ENCODE measurements at regions not wholly inside any gene's neighbourhood (a gene's known extent, or its start where the extent isn't known, plus 50 kb on each side); places are given as distances from the start of the nearest gene placed in this dataset.

- H3K27me3 ChIP-seq (ENCODE audit: control insufficient read depth in 1 of 2, insufficient read depth in 2 of 2, low read length in 2 of 2): no peaks in the 10 kb centered on the region
- Mint-ChIP-seq H3K9me3 (no peaks in the 10 kb centered on the region), H3K27ac (no peak overlapping the region), H3K4me3 (no peak overlapping the region), H3K36me3 (ENCODE audit: low read depth) (no peaks in the 10 kb centered on the region), H3K4me1 (ENCODE audit: low read depth) (no peaks in the 10 kb centered on the region), H3K27me3 (no peaks in the 10 kb centered on the region)
- H3K36me3 ChIP-seq (ENCODE audit: insufficient read depth, low read length): no peaks in the 10 kb centered on the region
- DNase-seq (no peak), ATAC-seq (ENCODE audit: poor library complexity) (no peak)
- ChIA-PET CTCF (no interaction called here), POLR2A (no interaction called here)
- TF ChIP-seq, protein P1, sequence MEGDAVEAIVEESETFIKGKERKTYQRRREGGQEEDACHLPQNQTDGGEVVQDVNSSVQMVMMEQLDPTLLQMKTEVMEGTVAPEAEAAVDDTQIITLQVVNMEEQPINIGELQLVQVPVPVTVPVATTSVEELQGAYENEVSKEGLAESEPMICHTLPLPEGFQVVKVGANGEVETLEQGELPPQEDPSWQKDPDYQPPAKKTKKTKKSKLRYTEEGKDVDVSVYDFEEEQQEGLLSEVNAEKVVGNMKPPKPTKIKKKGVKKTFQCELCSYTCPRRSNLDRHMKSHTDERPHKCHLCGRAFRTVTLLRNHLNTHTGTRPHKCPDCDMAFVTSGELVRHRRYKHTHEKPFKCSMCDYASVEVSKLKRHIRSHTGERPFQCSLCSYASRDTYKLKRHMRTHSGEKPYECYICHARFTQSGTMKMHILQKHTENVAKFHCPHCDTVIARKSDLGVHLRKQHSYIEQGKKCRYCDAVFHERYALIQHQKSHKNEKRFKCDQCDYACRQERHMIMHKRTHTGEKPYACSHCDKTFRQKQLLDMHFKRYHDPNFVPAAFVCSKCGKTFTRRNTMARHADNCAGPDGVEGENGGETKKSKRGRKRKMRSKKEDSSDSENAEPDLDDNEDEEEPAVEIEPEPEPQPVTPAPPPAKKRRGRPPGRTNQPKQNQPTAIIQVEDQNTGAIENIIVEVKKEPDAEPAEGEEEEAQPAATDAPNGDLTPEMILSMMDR (IDR thresholded peaks at IDR 0.05): no peak
- no peak overlapping the region for H3K4me3 ChIP-seq (ENCODE audit: low read length)
- no peaks in the 10 kb centered on the region for H3K4me1 ChIP-seq (ENCODE audit: insufficient read depth, low read length)
- no peak overlapping the region for H3K27ac ChIP-seq (ENCODE audit: low read depth in 1 of 2, low read length in 2 of 2)
- no peaks in the 10 kb centered on the region for H3K9me3 ChIP-seq (ENCODE audit: control insufficient read depth in 1 of 2, insufficient read depth in 1 of 2, low read length in 2 of 2)
- intact Hi-C loops (cut with DNase I, micrococcal nuclease): no loop called here
These were observed 60.7 kb upstream of the NXF3 start for GRCh38 chrX:103153661-103154060.

DNA sequence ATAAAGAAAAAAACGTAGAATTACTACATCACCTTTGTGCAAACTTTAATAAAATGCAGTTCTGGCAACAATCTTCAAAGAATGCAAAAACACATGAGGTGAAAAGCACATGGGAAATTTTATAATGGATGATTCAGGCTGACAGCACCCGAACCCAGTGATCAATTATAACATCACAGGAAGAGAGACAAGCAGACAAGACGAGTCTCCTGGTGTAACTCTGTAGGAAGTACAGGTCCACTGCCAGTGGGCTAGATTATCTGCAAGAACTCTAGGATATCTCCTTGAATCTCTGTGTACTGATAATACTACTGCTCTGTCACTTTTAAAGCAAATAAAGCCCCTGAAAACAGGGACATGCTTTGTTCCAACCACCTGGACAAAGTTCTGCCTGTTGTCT lies 58.9 kb upstream of the NXF3 start:
- Mint-ChIP-seq H3K27ac (no peak overlapping the region), H3K27me3 (no peaks in the 10 kb centered on the region), H3K9me3 (no peaks in the 10 kb centered on the region), H3K4me3 (no peak overlapping the region), H3K36me3 (ENCODE audit: low read depth) (no peaks in the 10 kb centered on the region), H3K4me1 (ENCODE audit: low read depth) (no peaks in the 10 kb centered on the region)
- H3K27me3 ChIP-seq (ENCODE audit: control insufficient read depth in 1 of 2, insufficient read depth in 2 of 2, low read length in 2 of 2): no peaks in the 10 kb centered on the region
- no peak overlapping the region for H3K27ac ChIP-seq (ENCODE audit: low read depth in 1 of 2, low read length in 2 of 2)
- no peaks in the 10 kb centered on the region for H3K4me1 ChIP-seq (ENCODE audit: insufficient read depth, low read length)
- no peaks in the 10 kb centered on the region for H3K36me3 ChIP-seq (ENCODE audit: insufficient read depth, low read length)
- H3K9me3 ChIP-seq (ENCODE audit: control insufficient read depth in 1 of 2, insufficient read depth in 1 of 2, low read length in 2 of 2): no peaks in the 10 kb centered on the region
- CTCF ChIA-PET: no interaction called here
- H3K4me3 ChIP-seq (ENCODE audit: low read length): no peak overlapping the region
- ATAC-seq (ENCODE audit: poor library complexity): no peak
- no peak for DNase-seq
- POLR2A ChIA-PET: no interaction called here
- TF ChIP-seq, protein P1 (IDR thresholded peaks at IDR 0.05): no peak
- intact Hi-C loops (cut with DNase I, micrococcal nuclease): no loop called here

GRCh38 chrX:103149652-103150051 lies 56.7 kb upstream of the NXF3 start:
- no peaks in the 10 kb centered on the region for H3K9me3 Mint-ChIP-seq
- H3K4me3 Mint-ChIP-seq: no peak overlapping the region
- no peak for DNase-seq
- no peaks in the 10 kb centered on the region for H3K4me1 ChIP-seq (ENCODE audit: insufficient read depth, low read length)
- ChIA-PET CTCF (no interaction called here), POLR2A (no interaction called here)
- no peaks in the 10 kb centered on the region for H3K36me3 ChIP-seq (ENCODE audit: insufficient read depth, low read length)
- TF ChIP-seq, protein P1 (IDR thresholded peaks at IDR 0.05): no peak
- H3K4me3 ChIP-seq (ENCODE audit: low read length): no peak overlapping the region
- intact Hi-C loops (cut with DNase I, micrococcal nuclease): no loop called here
- H3K36me3 Mint-ChIP-seq (ENCODE audit: low read depth): no peaks in the 10 kb centered on the region
- no peaks in the 10 kb centered on the region for H3K27me3 ChIP-seq (ENCODE audit: control insufficient read depth in 1 of 2, insufficient read depth in 2 of 2, low read length in 2 of 2)
- H3K27me3 Mint-ChIP-seq: no peaks in the 10 kb centered on the region
- no peaks in the 10 kb centered on the region for H3K4me1 Mint-ChIP-seq (ENCODE audit: low read depth)
- no peaks in the 10 kb centered on the region for H3K9me3 ChIP-seq (ENCODE audit: control insufficient read depth in 1 of 2, insufficient read depth in 1 of 2, low read length in 2 of 2)
- no peak for ATAC-seq (ENCODE audit: poor library complexity)
- no peak overlapping the region for H3K27ac ChIP-seq (ENCODE audit: low read depth in 1 of 2, low read length in 2 of 2)
- no peak overlapping the region for H3K27ac Mint-ChIP-seq
